ENCODE measurements at regions not wholly inside any gene's neighbourhood (a gene's known extent, or its start where the extent isn't known, plus 50 kb on each side); places are given as distances from the start of the nearest gene placed in this dataset.

- H3K36me3 ChIP-seq = no peaks in the 10 kb centered on the region
- intact Hi-C loops (cut with DNase I) = no loop called here
- H3K27ac ChIP-seq = no peak overlapping the region
- 84 to 89% (median 88%) methylated on average over 3 of the region's 3 CpGs for WGBS, 3 donors
- H3K9me3 ChIP-seq = no peaks in the 10 kb centered on the region
- TF ChIP-seq POLR2A (IDR thresholded peaks at IDR 0.05) (no peak), EP300 (IDR thresholded peaks at IDR 0.05) (no peak), CTCF (IDR thresholded peaks at IDR 0.05) (no peak)
- H3K4me3 ChIP-seq = no peak overlapping the region
- no peaks in the 10 kb centered on the region for H3K4me1 ChIP-seq (ENCODE audit: insufficient read depth)
- H3K27me3 ChIP-seq = no peaks in the 10 kb centered on the region
- DNase-seq = no peak
Observed at GRCh38 chr1:98221923-98222322, 301.1 kb upstream of the DPYD start.

- WGBS, 3 donors = 43 to 45% (median 44%) methylated on average over 2 of the region's 2 CpGs
- no peaks in the 10 kb centered on the region for H3K27me3 ChIP-seq
- no peak for DNase-seq
- H3K36me3 ChIP-seq = no peaks in the 10 kb centered on the region
- intact Hi-C loops (cut with DNase I) = no loop called here
- H3K9me3 ChIP-seq = no peaks in the 10 kb centered on the region
- no peak for TF ChIP-seq EP300 (IDR thresholded peaks at IDR 0.05)
- TF ChIP-seq POLR2A (IDR thresholded peaks at IDR 0.05) = no peak
- no peak for TF ChIP-seq CTCF (IDR thresholded peaks at IDR 0.05)
- H3K27ac ChIP-seq = no peak overlapping the region
- H3K4me1 ChIP-seq (ENCODE audit: insufficient read depth) = no peaks in the 10 kb centered on the region
- H3K4me3 ChIP-seq = no peak overlapping the region
Observed at GRCh38 chr1:98217601-98218000, 296.8 kb upstream of the DPYD start.

- Histone ChIP-seq H3K4me3 (no peak overlapping the region), H3K27me3 (no peaks in the 10 kb centered on the region), H3K9me3 (no peaks in the 10 kb centered on the region), H3K36me3 (no peaks in the 10 kb centered on the region), H3K27ac (no peak overlapping the region), H3K4me1 (ENCODE audit: insufficient read depth) (no peaks in the 10 kb centered on the region)
- 71 to 78% (median 73%) methylated on average over 5 of the region's 5 CpGs for WGBS, 3 donors
- intact Hi-C loops (cut with DNase I) = no loop called here
- no peak for TF ChIP-seq POLR2A (IDR thresholded peaks at IDR 0.05)
- TF ChIP-seq CTCF (IDR thresholded peaks at IDR 0.05) = no peak
- TF ChIP-seq EP300 (IDR thresholded peaks at IDR 0.05) = no peak
- DNase-seq = no peak
Observed at GRCh38 chr1:98216304-98216703, 295.5 kb upstream of the DPYD start.

GRCh38 chr1:98211271-98211845, 290.5 kb upstream of the DPYD start:
- intact Hi-C loops (cut with DNase I) = no loop called here
- H3K4me3 ChIP-seq = no peak overlapping the region

More at GRCh38 chr1:98211271-98211845, 290.5 kb upstream of the DPYD start:
- H3K36me3 ChIP-seq = no peaks in the 10 kb centered on the region
- DNase-seq = no peak
- H3K9me3 ChIP-seq = no peaks in the 10 kb centered on the region
- H3K27me3 ChIP-seq = no peaks in the 10 kb centered on the region
- 89 to 93% (median 92%) methylated on average over 2 of the region's 2 CpGs for WGBS, 3 donors
- no peak overlapping the region for H3K27ac ChIP-seq
- no peaks in the 10 kb centered on the region for H3K4me1 ChIP-seq (ENCODE audit: insufficient read depth)
- TF ChIP-seq EP300 (IDR thresholded peaks at IDR 0.05) (no peak), CTCF (IDR thresholded peaks at IDR 0.05) (no peak), POLR2A (IDR thresholded peaks at IDR 0.05) (no peak)

Data from ovary (tissue), 7 donors.